ENCODE measurements at regions not wholly inside any gene's neighbourhood (a gene's known extent, or its start where the extent isn't known, plus 50 kb on each side); places are given as distances from the start of the nearest gene placed in this dataset.

DNA sequence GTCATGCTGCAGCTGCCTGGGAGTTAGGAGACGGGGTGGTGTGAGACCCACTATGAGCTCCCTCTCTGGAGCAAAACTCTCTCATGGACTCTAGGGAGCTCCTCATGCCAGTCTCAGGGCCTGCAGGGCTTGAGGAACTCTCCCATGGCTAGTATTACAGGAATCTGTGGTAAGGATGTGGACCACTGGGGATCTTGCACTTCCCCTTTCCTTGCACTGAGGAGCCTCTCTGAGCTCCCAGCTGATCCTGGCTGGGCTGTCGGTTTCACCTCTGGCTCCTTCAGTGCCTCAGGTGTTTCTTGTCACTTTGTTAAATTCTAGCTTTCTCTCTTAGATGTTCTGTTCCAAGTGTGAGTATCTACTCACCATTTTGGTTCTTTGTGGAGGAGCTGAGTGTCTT, 71.6 kb upstream of the IMMP2L start (continued):
- no peak for TF ChIP-seq RAD21 (IDR thresholded peaks at IDR 0.05 in 1 of 2, conservative IDR thresholded peaks at IDR 0.05 in 1 of 2; ENCODE audit: low read depth in 2 of 2, low read length in 2 of 2)

Data from H1 (cell line).